IPS-18a (cell line): ENCODE measurements at regions not wholly inside any gene's neighbourhood (a gene's known extent, or its start where the extent isn't known, plus 50 kb on each side); places are given as distances from the start of the nearest gene placed in this dataset.
"Not testable (repeated sequence)": the region's sequence is repeated elsewhere in the genome, so short reads cannot be mapped to it uniquely, and the experiment has no call there.

Experiments used
- H3K27ac ChIP-seq: one replicate; pipeline ENCODE4 v1.5.1; 2013; ENCODE audit warnings: low read length
- H3K27me3 ChIP-seq: one replicate; pipeline ENCODE4 v1.6.1; 2013; ENCODE audit warnings: mild to moderate bottlenecking, low read length; ENCODE audit not compliant: control insufficient read depth, insufficient read depth
- H3K36me3 ChIP-seq: one replicate; pipeline ENCODE4 v1.6.1; 2013; ENCODE audit warnings: low read depth, low read length; ENCODE audit not compliant: control insufficient read depth
- H3K4me1 ChIP-seq: one replicate; pipeline ENCODE4 v1.6.1; 2013; ENCODE audit warnings: low read depth, low read length; ENCODE audit not compliant: control insufficient read depth
- H3K4me3 ChIP-seq: one replicate; pipeline ENCODE4 v1.5.1; 2013; ENCODE audit warnings: low read length
- H3K9ac ChIP-seq: one replicate; pipeline ENCODE4 v1.6.1; 2013; ENCODE audit warnings: mild to moderate bottlenecking, low read length, moderate library complexity
- H3K9me3 ChIP-seq: one replicate; pipeline ENCODE4 v1.6.1; 2013; ENCODE audit warnings: low read depth, low read length; ENCODE audit not compliant: control insufficient read depth

- Histone ChIP-seq H3K4me1 (peaks cover 3% of the 10 kb centered on the region), H3K27me3 (no peaks in the 10 kb centered on the region), H3K27ac (no peak overlapping the region), H3K9ac (no peak overlapping the region), H3K9me3 (no peaks in the 10 kb centered on the region), H3K36me3 (no peaks in the 10 kb centered on the region), H3K4me3 (no peak overlapping the region)
Observed at GRCh38 chr2:167572883-167573619, 674.3 kb downstream of the STK39 start.

GRCh38 chr2:167570370-167570769 lies 677.0 kb downstream of the STK39 start:
- no peak overlapping the region for H3K4me3 ChIP-seq
- H3K4me1 ChIP-seq, result no peaks in the 10 kb centered on the region
- H3K9me3 ChIP-seq, result no peaks in the 10 kb centered on the region
- no peaks in the 10 kb centered on the region for H3K27me3 ChIP-seq
- H3K9ac ChIP-seq, result no peak overlapping the region
- no peaks in the 10 kb centered on the region for H3K36me3 ChIP-seq
- H3K27ac ChIP-seq, result no peak overlapping the region

GRCh38 chr2:167563885-167564619 lies 675.8 kb downstream of the XIRP2 start:
- not testable (repeated sequence) for H3K36me3 ChIP-seq, H3K9me3 ChIP-seq, H3K27me3 ChIP-seq, H3K27ac ChIP-seq, H3K9ac ChIP-seq, H3K4me3 ChIP-seq, H3K4me1 ChIP-seq

- not testable (repeated sequence) for H3K4me1 ChIP-seq, H3K9ac ChIP-seq, H3K27ac ChIP-seq, H3K36me3 ChIP-seq, H3K4me3 ChIP-seq, H3K27me3 ChIP-seq
- H3K9me3 ChIP-seq, result peaks cover 15% of the 10 kb centered on the region
Observed at GRCh38 chr2:167558272-167558991, 670.2 kb downstream of the XIRP2 start.

- H3K4me3 ChIP-seq, result no peak overlapping the region
- H3K27me3 ChIP-seq, result no peaks in the 10 kb centered on the region
- H3K4me1 ChIP-seq, result peaks cover 3% of the 10 kb centered on the region
- H3K36me3 ChIP-seq, result peaks cover 5% of the 10 kb centered on the region
- no peak overlapping the region for H3K9ac ChIP-seq
- H3K9me3 ChIP-seq, result peaks cover 15% of the 10 kb centered on the region
- no peak overlapping the region for H3K27ac ChIP-seq
Observed at GRCh38 chr2:167555098-167555720, 666.9 kb downstream of the XIRP2 start.

- no peak overlapping the region for H3K4me3 ChIP-seq
- H3K27me3 ChIP-seq, result no peaks in the 10 kb centered on the region
- peaks cover 3% of the 10 kb centered on the region for H3K4me1 ChIP-seq
- H3K27ac ChIP-seq, result no peak overlapping the region
- peaks cover 5% of the 10 kb centered on the region for H3K36me3 ChIP-seq
- H3K9ac ChIP-seq, result no peak overlapping the region
- H3K9me3 ChIP-seq, result peaks cover 15% of the 10 kb centered on the region
Observed at GRCh38 chr2:167553635-167554034, 665.4 kb downstream of the XIRP2 start.

GRCh38 chr2:167551416-167551815 lies 663.1 kb downstream of the XIRP2 start:
- Histone ChIP-seq H3K9ac (no peak overlapping the region), H3K4me3 (no peak overlapping the region), H3K27ac (no peak overlapping the region), H3K27me3 (no peaks in the 10 kb centered on the region), H3K4me1 (peaks cover 3% of the 10 kb centered on the region), H3K36me3 (no peaks in the 10 kb centered on the region), H3K9me3 (no peaks in the 10 kb centered on the region)

GRCh38 chr2:167550448-167550847 lies 662.2 kb downstream of the XIRP2 start:
- H3K27me3 ChIP-seq, result no peaks in the 10 kb centered on the region
- no peak overlapping the region for H3K27ac ChIP-seq
- no peak overlapping the region for H3K9ac ChIP-seq
- no peaks in the 10 kb centered on the region for H3K36me3 ChIP-seq
- no peak overlapping the region for H3K4me3 ChIP-seq
- H3K4me1 ChIP-seq, result peaks cover 3% of the 10 kb centered on the region
- H3K9me3 ChIP-seq, result no peaks in the 10 kb centered on the region

GRCh38 chr2:167548396-167548795 lies 660.1 kb downstream of the XIRP2 start:
- H3K9ac ChIP-seq, result no peak overlapping the region
- no peaks in the 10 kb centered on the region for H3K9me3 ChIP-seq
- no peak overlapping the region for H3K4me3 ChIP-seq
- H3K27me3 ChIP-seq, result no peaks in the 10 kb centered on the region
- H3K4me1 ChIP-seq, result peaks cover 3% of the 10 kb centered on the region
- no peak overlapping the region for H3K27ac ChIP-seq
- H3K36me3 ChIP-seq, result no peaks in the 10 kb centered on the region

GRCh38 chr2:167544602-167545001 lies 656.3 kb downstream of the XIRP2 start:
- Histone ChIP-seq H3K27me3 (no peaks in the 10 kb centered on the region), H3K9ac (no peak overlapping the region), H3K36me3 (no peaks in the 10 kb centered on the region), H3K9me3 (no peaks in the 10 kb centered on the region), H3K4me3 (no peak overlapping the region), H3K27ac (no peak overlapping the region), H3K4me1 (no peaks in the 10 kb centered on the region)

GRCh38 chr2:167543721-167544120 lies 655.4 kb downstream of the XIRP2 start:
- no peaks in the 10 kb centered on the region for H3K4me1 ChIP-seq
- H3K9me3 ChIP-seq, result no peaks in the 10 kb centered on the region
- H3K36me3 ChIP-seq, result no peaks in the 10 kb centered on the region
- no peak overlapping the region for H3K9ac ChIP-seq
- no peak overlapping the region for H3K27ac ChIP-seq
- no peak overlapping the region for H3K4me3 ChIP-seq
- no peaks in the 10 kb centered on the region for H3K27me3 ChIP-seq
